ENCODE measurements at regions not wholly inside any gene's neighbourhood (a gene's known extent, or its start where the extent isn't known, plus 50 kb on each side); places are given as distances from the start of the nearest gene placed in this dataset.
"Not testable (repeated sequence)": the region's sequence is repeated elsewhere in the genome, so short reads cannot be mapped to it uniquely, and the experiment has no call there.

GRCh38 chr10:61018146-61018545 lies 74.2 kb upstream of the RHOBTB1 start:
- DNase-seq (ENCODE audit: low spot score): no peak
- TF ChIP-seq CTCF (IDR thresholded peaks at IDR 0.05; ENCODE audit: extremely low read depth, missing control alignments): no peak

DNA sequence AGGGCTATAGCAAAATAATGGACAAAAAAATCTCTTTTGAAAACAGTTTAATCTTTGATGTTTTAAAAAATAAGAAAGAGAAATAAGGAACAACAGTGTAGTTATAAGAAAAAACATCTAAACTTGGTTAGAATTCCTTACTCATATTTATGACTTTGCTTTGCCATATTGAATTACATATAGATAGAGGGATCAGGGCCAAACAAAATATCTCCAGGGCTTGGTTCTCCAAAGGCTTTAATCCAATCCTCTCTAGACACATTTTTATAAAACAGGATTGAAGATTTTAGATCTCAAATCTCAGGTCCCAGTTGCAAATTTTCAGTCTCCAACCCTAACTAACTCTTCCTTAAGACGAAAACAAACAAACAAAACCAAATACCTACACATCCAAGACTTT lies 72.6 kb upstream of the RHOBTB1 start:
- TF ChIP-seq CTCF (IDR thresholded peaks at IDR 0.05; ENCODE audit: extremely low read depth, missing control alignments): no peak
- no peak for DNase-seq (ENCODE audit: low spot score)

- no peak for DNase-seq (ENCODE audit: low spot score)
- TF ChIP-seq CTCF (IDR thresholded peaks at IDR 0.05; ENCODE audit: extremely low read depth, missing control alignments): no peak
These were observed 72.0 kb upstream of the RHOBTB1 start for GRCh38 chr10:61016007-61016406.

DNA sequence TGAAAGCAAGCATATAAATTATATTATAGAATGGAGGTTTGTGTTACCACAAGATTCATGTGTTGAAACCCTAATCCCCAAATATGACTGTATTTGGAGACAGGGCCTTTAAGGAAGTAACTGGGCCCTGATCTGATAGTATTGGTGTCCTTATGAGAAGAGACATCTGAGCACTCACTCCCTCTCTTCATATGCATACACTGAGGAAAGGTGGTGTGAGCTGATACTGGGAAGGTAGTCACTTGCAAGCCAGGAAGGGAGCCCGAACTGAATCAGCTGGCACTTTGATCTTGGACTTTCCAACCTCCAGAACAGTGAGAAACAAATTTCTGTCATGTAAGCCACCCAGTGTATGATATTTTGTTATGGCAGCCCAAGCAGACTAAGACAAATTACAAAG lies 66.9 kb upstream of the RHOBTB1 start:
- no peak for DNase-seq (ENCODE audit: low spot score)
- no peak for TF ChIP-seq CTCF (IDR thresholded peaks at IDR 0.05; ENCODE audit: extremely low read depth, missing control alignments)

DNA sequence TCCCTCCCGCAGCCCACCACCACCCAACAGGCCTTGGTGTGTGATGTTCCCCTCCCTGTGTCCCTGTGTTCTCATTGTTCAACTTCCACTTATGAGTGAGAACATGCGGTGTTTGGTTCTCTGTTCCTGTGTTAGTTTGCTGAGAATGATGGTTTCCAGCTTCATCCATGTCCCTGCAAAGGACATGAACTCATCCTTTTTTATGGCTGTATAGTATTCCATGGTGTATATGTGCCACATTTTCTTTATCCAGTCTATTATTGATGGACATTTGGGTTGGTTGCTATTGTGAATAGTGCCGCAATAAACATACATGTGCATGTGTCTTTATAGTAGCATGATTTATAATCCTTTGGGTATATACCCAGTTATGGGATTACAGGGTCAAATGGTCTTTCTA lies 59.1 kb upstream of the RHOBTB1 start:
- not testable (repeated sequence) for DNase-seq (ENCODE audit: low spot score)

DNA sequence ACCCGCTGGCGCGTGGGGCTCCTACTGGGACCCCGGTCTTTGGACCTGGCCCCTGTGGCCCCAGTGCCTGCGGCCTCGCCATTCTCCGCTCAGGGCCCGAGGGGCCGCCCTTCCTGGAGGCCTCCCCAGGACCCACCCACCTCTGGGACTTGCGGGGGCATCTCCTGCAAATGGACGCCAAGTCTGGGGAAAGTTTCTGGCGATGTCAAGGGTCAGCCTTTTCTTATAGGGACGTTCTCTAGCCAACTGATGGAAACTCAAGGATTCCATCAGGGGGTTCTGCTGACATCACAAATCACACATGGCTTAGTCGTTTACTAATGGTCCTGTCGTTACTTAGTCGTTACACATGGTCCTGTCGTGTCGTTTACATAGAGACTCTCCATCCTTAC lies 57.7 kb upstream of the RHOBTB1 start:
- TF ChIP-seq CTCF (IDR thresholded peaks at IDR 0.05; ENCODE audit: extremely low read depth, missing control alignments): no peak
- DNase-seq (ENCODE audit: low spot score): no peak

- DNase-seq (ENCODE audit: low spot score): no peak
- no peak for TF ChIP-seq CTCF (IDR thresholded peaks at IDR 0.05; ENCODE audit: extremely low read depth, missing control alignments)
These were observed 57.1 kb upstream of the RHOBTB1 start for GRCh38 chr10:61000769-61001730.

DNA sequence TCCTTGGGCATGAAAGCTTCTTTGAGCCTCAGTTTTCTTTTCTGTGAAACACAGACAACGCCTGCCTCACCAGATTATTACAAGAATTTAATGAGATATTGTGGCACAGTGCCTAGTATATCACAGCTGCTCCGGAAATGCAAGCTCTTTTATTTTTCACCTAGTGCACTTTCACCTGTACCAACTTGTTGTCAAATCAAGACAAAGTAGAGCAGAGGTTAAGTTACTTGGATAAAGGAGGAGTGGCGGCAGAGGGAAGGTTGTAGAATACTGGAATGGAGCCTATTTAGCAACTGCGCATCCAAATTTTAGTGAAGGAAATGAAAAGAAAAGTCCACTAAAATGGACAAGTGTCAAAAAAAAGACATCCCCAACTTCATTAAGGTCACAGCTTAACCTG lies 54.9 kb upstream of the RHOBTB1 start:
- no peak for TF ChIP-seq CTCF (IDR thresholded peaks at IDR 0.05; ENCODE audit: extremely low read depth, missing control alignments)
- no peak for DNase-seq (ENCODE audit: low spot score)
